Trophoblast cell (in vitro differentiated cells and primary cell): ENCODE measurements at regions not wholly inside any gene's neighbourhood (a gene's known extent, or its start where the extent isn't known, plus 50 kb on each side); places are given as distances from the start of the nearest gene placed in this dataset.

Source experiments
- DNase-seq, 2 donors: peaks; one replicate each; pipeline ENCODE4 v3.0.0-alpha.2; 2016
- H2AFZ ChIP-seq: 2 replicates; pipeline ENCODE4 v1.6.1; 2013; ENCODE audit warnings: low read length, moderate library complexity, mild to moderate bottlenecking; ENCODE audit not compliant: insufficient read depth, poor library complexity
- H2AK5ac ChIP-seq: 2 replicates; pipeline ENCODE4 v1.6.1; 2013; ENCODE audit warnings: mild to moderate bottlenecking, low read length
- H2BK120ac ChIP-seq: 2 replicates; pipeline ENCODE4 v1.6.1; 2013; ENCODE audit warnings: low read length, mild to moderate bottlenecking, moderate library complexity; ENCODE audit not compliant: insufficient read depth, poor library complexity
- H2BK12ac ChIP-seq: 2 replicates; pipeline ENCODE4 v1.6.1; 2013; ENCODE audit warnings: mild to moderate bottlenecking, low read length, moderate library complexity
- H2BK5ac ChIP-seq: 2 replicates; pipeline ENCODE4 v1.6.1; 2013; ENCODE audit warnings: low read length, low read depth, moderate library complexity, mild to moderate bottlenecking; ENCODE audit not compliant: poor library complexity
- H3K14ac ChIP-seq: 2 replicates; pipeline ENCODE4 v1.6.1; 2013; ENCODE audit warnings: mild to moderate bottlenecking, low read length
- H3K18ac ChIP-seq: 2 replicates; pipeline ENCODE4 v1.6.1; 2013; ENCODE audit warnings: mild to moderate bottlenecking, low read length
- H3K23ac ChIP-seq: 2 replicates; pipeline ENCODE4 v1.6.1; 2013; ENCODE audit warnings: low read length
- H3K27ac ChIP-seq: 2 replicates; pipeline ENCODE4 v1.5.1; 2013; ENCODE audit warnings: low read depth, mild to moderate bottlenecking, inconsistent platforms, low read length, moderate library complexity
- H3K27me3 ChIP-seq: 2 replicates; pipeline ENCODE4 v1.6.1; 2013; ENCODE audit warnings: inconsistent platforms, mild to moderate bottlenecking, low read length, moderate library complexity; ENCODE audit not compliant: insufficient read depth
- H3K36me3 ChIP-seq, 2 experiments: 1 replicate in 1 of 2; 2 replicates in 1 of 2; pipeline ENCODE4 v1.6.1; 2013; ENCODE audit warnings: low read length in 2 of 2, mild to moderate bottlenecking in 2 of 2, moderate library complexity in 1 of 2; ENCODE audit not compliant: insufficient read depth in 2 of 2, control insufficient read depth in 1 of 2
- H3K4ac ChIP-seq: 2 replicates; pipeline ENCODE4 v1.6.1; 2013; ENCODE audit warnings: low read depth, mild to moderate bottlenecking, low read length, moderate library complexity
- H3K4me1 ChIP-seq, 2 experiments: 1 replicate in 1 of 2; 2 replicates in 1 of 2; pipeline ENCODE4 v1.6.1; 2013; ENCODE audit warnings: low read length in 2 of 2, mild to moderate bottlenecking in 2 of 2, moderate library complexity in 1 of 2; ENCODE audit not compliant: insufficient read depth in 2 of 2, control insufficient read depth in 1 of 2
- H3K4me2 ChIP-seq: 2 replicates; pipeline ENCODE4 v1.6.1; 2013; ENCODE audit warnings: inconsistent platforms, mild to moderate bottlenecking, low read length, moderate library complexity
- H3K4me3 ChIP-seq: 2 replicates; pipeline ENCODE4 v1.5.1; 2013; ENCODE audit warnings: mild to moderate bottlenecking, low read depth, low read length, inconsistent platforms
- H3K79me1 ChIP-seq: one replicate; pipeline ENCODE4 v1.6.1; 2013; ENCODE audit warnings: low read length
- H3K79me2 ChIP-seq: 2 replicates; pipeline ENCODE4 v1.6.1; 2013; ENCODE audit warnings: low read length, mild to moderate bottlenecking; ENCODE audit not compliant: control insufficient read depth, insufficient read depth, poor library complexity
- H3K9ac ChIP-seq: 2 replicates; pipeline ENCODE4 v1.6.1; 2013; ENCODE audit warnings: mild to moderate bottlenecking, low read length
- H3K9me3 ChIP-seq: 2 replicates; pipeline ENCODE4 v1.6.1; 2013; ENCODE audit warnings: low read depth, mild to moderate bottlenecking, control low read depth, inconsistent platforms, low read length; ENCODE audit not compliant: insufficient read depth
- H4K12ac ChIP-seq: 2 replicates; pipeline ENCODE4 v1.6.1; 2013; ENCODE audit warnings: low read depth, mild to moderate bottlenecking, low read length, moderate library complexity
- H4K8ac ChIP-seq: 2 replicates; pipeline ENCODE4 v1.6.1; 2013; ENCODE audit warnings: low read depth, mild to moderate bottlenecking, low read length, moderate library complexity
- H4K91ac ChIP-seq: one replicate; pipeline ENCODE4 v1.6.1; 2013; ENCODE audit warnings: low read depth, mild to moderate bottlenecking, low read length, moderate library complexity
- WGBS: extraction: QIAGEN DNeasy Blood & Tissue Kit; methylation state at CpG from one replicate; pipeline ENCODE4 v1.1.7; 2013; ENCODE audit warnings: missing lambda C conversion rate; ENCODE audit not compliant: insufficient read length, insufficient coverage; ENCODE audit errors: extremely low coverage; 5-methylcytosine and 5-hydroxymethylcytosine counted together

- WGBS, result no CpG with 5 or more reads among the region's 1 CpG
- Histone ChIP-seq H3K4ac (no peak overlapping the region), H3K4me2 (no peak overlapping the region), H2BK5ac (no peak overlapping the region), H3K27ac (no peak overlapping the region), H3K23ac (no peak overlapping the region), H3K27me3 (no peaks in the 10 kb centered on the region), H3K79me1 (no peaks in the 10 kb centered on the region), H2BK120ac (no peak overlapping the region), H3K18ac (no peak overlapping the region), H2AFZ (no peak overlapping the region), H3K9ac (no peak overlapping the region), H3K36me3 (no peaks in the 10 kb centered on the region), H4K12ac (no peak overlapping the region), H4K8ac (no peak overlapping the region), H3K14ac (no peak overlapping the region), H3K4me1 (no peaks in the 10 kb centered on the region), H2AK5ac (no peak overlapping the region), H3K4me3 (no peak overlapping the region), H3K9me3 (peaks cover 1% of the 10 kb centered on the region), H4K91ac (no peak overlapping the region), H2BK12ac (no peak overlapping the region), H3K79me2 (no peaks in the 10 kb centered on the region)
- no peak for DNase-seq
These were observed 109.6 kb upstream of the THRB start for GRCh38 chr3:24604215-24604614.

DNA sequence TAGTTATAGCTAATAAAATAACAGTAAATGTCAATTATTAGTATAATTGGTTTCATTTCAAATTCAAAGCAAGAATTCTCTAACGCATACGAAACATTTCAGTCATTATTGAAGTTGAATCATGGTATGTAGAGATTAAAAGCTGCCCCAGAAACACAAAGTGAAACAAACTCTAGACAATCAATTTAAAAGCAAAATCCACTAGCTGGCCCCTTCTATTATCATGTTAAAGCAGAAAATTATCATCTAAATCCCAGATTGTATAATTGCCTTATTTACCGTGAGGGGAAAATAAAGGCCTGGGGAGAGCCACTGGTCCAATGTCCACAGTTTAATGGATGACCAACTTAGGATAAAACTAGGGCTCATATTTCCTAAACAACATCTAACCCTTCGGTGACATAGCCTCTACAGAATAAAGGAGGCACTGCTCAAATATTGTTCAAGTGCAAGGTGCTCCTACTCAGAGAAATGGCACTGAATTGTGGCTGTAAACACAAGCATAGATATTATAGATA, 110.9 kb upstream of the THRB start:
- peaks cover 1% of the 10 kb centered on the region for H3K9me3 ChIP-seq
- H3K18ac ChIP-seq, result no peak overlapping the region
- no peaks in the 10 kb centered on the region for H3K36me3 ChIP-seq
- no peak overlapping the region for H3K9ac ChIP-seq
- no peak overlapping the region for H3K27ac ChIP-seq
- no CpG with 5 or more reads among the region's 4 CpGs for WGBS
- H4K12ac ChIP-seq, result no peak overlapping the region
- no peaks in the 10 kb centered on the region for H3K27me3 ChIP-seq
- H2AK5ac ChIP-seq, result no peak overlapping the region
- H2BK5ac ChIP-seq, result no peak overlapping the region
- no peaks in the 10 kb centered on the region for H3K4me1 ChIP-seq
- H3K4me2 ChIP-seq, result no peak overlapping the region
- no peak overlapping the region for H3K4me3 ChIP-seq
- H2AFZ ChIP-seq, result no peak overlapping the region
- H4K91ac ChIP-seq, result no peak overlapping the region
- no peaks in the 10 kb centered on the region for H3K79me1 ChIP-seq
- no peak overlapping the region for H3K23ac ChIP-seq
- DNase-seq, result no peak
- H3K4ac ChIP-seq, result no peak overlapping the region
- no peak overlapping the region for H2BK120ac ChIP-seq
- H3K79me2 ChIP-seq, result no peaks in the 10 kb centered on the region
- H3K14ac ChIP-seq, result no peak overlapping the region
- no peak overlapping the region for H2BK12ac ChIP-seq
- no peak overlapping the region for H4K8ac ChIP-seq

- H3K4me3 ChIP-seq, result no peak overlapping the region
- H3K4me2 ChIP-seq, result no peak overlapping the region
- no peak overlapping the region for H2BK5ac ChIP-seq
- H3K18ac ChIP-seq, result no peak overlapping the region
- peaks cover 1% of the 10 kb centered on the region for H3K9me3 ChIP-seq
- no peaks in the 10 kb centered on the region for H3K79me1 ChIP-seq
- no peak overlapping the region for H4K8ac ChIP-seq
- DNase-seq, result no peak
- H3K27ac ChIP-seq, result no peak overlapping the region
- H3K14ac ChIP-seq, result no peak overlapping the region
- no peaks in the 10 kb centered on the region for H3K36me3 ChIP-seq
- H3K4ac ChIP-seq, result no peak overlapping the region
- no peak overlapping the region for H2BK120ac ChIP-seq
- H2AK5ac ChIP-seq, result no peak overlapping the region
- H3K4me1 ChIP-seq, result no peaks in the 10 kb centered on the region
- H4K12ac ChIP-seq, result no peak overlapping the region
- H4K91ac ChIP-seq, result no peak overlapping the region
- no peak overlapping the region for H2AFZ ChIP-seq
- H3K23ac ChIP-seq, result no peak overlapping the region
- no peaks in the 10 kb centered on the region for H3K27me3 ChIP-seq
- H2BK12ac ChIP-seq, result no peak overlapping the region
- no peak overlapping the region for H3K9ac ChIP-seq
- no peaks in the 10 kb centered on the region for H3K79me2 ChIP-seq
These were observed 112.6 kb upstream of the THRB start for GRCh38 chr3:24607281-24607680.

DNA sequence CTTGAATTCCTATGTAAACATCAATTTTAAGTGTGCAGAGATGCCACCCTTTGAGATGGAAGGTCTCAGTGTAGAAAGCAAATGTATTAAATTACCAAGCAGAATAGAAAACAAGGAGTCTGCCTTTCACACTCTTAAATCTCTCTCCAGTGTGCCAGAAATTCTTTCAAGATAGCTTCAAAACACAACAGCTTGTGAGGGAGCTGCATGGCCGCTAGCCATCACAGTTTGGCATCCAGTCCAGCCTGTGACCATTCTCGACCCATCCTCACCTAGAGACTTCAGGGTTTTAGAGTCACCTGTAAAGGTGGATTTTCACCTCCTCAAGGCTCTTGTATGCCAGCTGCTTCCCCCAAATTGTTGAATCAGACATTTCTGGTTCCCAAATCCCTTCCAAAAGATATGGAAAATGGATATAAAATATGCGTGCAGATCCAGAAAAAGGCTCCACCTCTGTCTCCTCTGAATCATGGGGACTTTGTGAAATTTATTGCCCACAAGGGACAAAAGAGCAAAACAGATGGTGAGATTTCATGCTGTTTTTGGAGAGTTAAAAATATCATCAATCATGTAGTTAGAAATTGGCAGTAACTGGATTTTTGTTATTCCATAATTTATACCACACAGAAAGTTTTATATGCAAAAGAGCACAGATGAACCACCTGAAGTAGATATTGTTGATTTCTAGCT, 114.2 kb upstream of the THRB start:
- Histone ChIP-seq H3K9me3 (peaks cover 1% of the 10 kb centered on the region), H2BK120ac (no peak overlapping the region), H3K9ac (no peak overlapping the region), H4K8ac (no peak overlapping the region), H3K4ac (no peak overlapping the region), H2AFZ (no peak overlapping the region), H3K79me2 (no peaks in the 10 kb centered on the region), H3K18ac (no peak overlapping the region), H3K36me3 (no peaks in the 10 kb centered on the region), H3K4me2 (no peak overlapping the region), H3K14ac (no peak overlapping the region), H2BK12ac (no peak overlapping the region), H3K4me1 (no peaks in the 10 kb centered on the region), H2BK5ac (no peak overlapping the region), H4K91ac (no peak overlapping the region), H2AK5ac (no peak overlapping the region), H4K12ac (no peak overlapping the region), H3K27ac (no peak overlapping the region), H3K27me3 (no peaks in the 10 kb centered on the region), H3K23ac (no peak overlapping the region), H3K79me1 (no peaks in the 10 kb centered on the region), H3K4me3 (no peak overlapping the region)
- DNase-seq, result no peak
- WGBS, result no CpG with 5 or more reads among the region's 3 CpGs
